Hepatic stellate cell (primary cell): ENCODE measurements at regions not wholly inside any gene's neighbourhood (a gene's known extent, or its start where the extent isn't known, plus 50 kb on each side); places are given as distances from the start of the nearest gene placed in this dataset.
"Not testable (repeated sequence)": the region's sequence is repeated elsewhere in the genome, so short reads cannot be mapped to it uniquely, and the experiment has no call there.

Experiments used
- DNase-seq: peaks from one replicate; pipeline ENCODE4 v3.0.0; 2011; ENCODE audit warnings: low spot score

DNA sequence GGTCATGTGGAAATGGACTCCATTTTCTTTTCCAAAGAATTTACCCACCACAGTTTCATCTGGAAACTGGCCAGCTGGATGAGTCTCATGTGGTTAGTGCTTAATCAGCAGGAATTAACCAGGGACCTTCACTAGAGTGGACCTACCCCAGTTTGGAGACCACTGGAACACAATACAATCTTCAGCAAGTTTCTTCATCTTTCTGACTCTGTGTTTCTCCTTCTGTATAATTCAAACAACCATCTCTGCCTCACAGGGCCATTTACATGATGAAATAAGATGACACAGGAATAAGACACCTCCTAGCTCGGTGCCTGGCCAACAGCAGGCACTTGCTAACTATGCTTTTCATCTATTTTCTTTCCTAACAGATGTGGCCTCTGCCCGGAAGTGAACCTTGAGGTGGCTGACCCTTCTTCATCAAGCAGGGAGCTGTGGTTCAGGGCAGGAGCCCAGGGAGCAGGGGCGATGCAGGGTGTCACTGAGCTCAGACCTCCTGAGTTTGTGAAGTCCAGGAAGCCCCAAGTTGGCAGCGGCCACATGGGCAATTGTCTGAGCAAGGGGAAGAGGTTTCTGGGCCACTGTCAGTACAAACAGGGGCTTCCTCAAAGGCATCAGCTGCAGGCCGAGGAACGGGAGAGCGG lies 98.8 kb downstream of the SOD2 start:
- DNase-seq: no peak

DNA sequence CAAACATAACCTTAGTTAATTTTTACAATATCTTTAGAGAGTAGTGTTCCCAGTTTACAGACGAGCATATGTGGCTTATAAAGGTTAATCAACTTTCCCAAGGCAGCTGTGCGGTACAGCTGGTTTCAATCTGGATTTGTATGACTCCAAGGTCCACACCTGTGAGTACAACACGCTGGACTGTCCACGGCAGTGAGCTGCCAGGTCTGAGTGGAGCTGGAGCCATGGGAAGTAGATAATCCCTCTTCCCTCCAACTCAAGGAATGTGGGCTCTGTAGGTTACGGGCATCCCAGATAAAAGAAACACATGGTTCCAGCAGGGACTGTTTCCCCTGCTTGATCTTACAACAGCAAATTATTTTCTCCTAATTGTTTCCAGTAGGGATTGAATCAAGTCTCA lies 102.2 kb downstream of the SOD2 start:
- DNase-seq: no peak

DNA sequence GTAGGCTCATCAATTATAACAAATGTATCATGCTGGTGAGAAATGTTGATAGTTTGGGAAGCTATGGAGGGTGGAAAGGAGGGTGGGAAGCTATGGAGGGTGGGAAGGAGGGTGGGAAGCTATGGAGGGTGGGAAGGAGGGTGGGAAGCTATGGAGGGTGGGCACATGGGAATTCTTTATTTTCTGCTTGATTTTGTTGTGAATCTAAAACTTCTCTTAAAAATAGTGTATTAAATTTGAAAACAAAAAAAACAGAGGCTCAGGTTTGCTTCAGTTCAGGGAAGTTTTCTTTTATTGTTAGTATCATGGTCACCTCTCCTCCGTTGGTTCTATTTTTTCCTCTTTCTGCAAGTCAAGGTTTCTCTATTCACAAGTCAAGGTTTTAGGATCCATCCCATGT lies 106.4 kb downstream of the SOD2 start:
- no peak for DNase-seq

- no peak for DNase-seq
Measured at GRCh38 chr6:159582736-159583135, 110.3 kb downstream of the SOD2 start.

GRCh38 chr6:159578629-159579028 lies 114.4 kb downstream of the SOD2 start:
- no peak for DNase-seq

DNA sequence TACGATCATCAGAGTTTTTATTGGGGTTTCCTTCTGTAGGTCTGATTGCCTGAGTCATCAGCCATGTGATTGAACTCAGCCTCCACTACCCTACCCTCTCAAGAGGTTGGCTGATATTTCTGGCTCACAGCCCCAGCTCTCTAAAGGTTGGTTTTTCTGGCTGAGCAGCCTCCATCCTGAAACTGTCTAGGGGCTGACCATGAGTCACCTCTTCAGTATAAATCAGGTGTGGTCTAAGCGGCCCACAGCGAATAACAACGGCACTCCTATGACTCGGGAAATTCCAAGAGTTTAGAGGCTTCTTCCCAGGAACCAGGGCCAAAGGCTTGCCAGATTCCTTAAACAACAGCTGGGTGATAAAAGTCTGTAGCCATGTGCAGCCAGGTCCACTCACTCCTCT lies 115.5 kb downstream of the SOD2 start:
- no peak for DNase-seq

GRCh38 chr6:159572439-159573110 lies 120.5 kb downstream of the SOD2 start:
- no peak for DNase-seq

DNA sequence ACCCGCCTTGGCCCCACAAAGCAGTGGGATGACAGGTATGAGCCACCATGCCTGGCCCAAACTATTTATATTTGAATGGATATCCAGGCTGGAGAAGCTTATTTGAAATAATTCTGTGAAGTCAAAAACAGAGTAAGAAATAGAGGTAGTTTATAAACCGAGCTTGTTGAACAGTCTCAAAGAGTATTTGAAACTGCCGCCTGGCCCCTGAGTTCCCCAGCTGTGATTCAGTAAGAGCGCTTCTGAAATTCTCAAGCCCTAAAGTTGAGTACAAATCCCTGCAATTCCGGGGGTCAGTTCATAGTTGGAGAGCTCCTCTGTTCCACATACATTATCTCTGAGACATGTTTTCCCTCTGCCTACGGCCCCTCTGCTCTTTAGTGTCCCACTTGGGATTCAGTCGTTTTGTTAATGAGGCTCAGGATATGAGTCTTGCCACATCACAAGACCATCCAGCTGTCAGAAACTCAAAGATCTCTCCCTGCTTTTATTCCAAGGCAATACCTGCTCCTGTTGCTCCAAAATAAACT lies 127.8 kb downstream of the SOD2 start:
- DNase-seq: no peak

- DNase-seq: no peak
Measured at GRCh38 chr6:159564456-159564855, 128.6 kb downstream of the SOD2 start.

GRCh38 chr6:159557031-159557430 lies 136.0 kb downstream of the SOD2 start:
- DNase-seq: no peak

- DNase-seq: no peak
Measured at GRCh38 chr6:159555082-159555875, 137.8 kb downstream of the SOD2 start.

- DNase-seq: no peak
Measured at GRCh38 chr6:159541296-159541695, 151.7 kb downstream of the SOD2 start.

DNA sequence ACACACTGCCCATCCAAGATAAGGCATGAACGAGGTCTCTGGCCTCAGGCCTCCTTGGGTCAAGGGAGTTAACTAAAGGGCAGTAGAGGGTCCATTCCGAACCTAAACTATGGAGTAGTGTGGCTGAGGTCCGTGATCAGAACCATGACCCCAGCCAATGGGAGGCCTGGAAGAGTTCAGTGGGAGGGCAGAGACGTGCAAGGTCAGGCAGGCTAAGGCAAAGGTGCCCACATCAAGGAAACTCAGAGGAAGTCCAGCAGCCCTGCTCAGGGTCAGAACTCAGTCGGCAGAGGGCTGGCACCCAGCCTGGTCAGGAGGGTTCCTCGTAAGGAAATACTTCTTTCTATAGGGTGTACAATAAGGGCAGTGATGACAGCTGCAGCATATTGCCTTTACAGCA lies 152.2 kb downstream of the SOD2 start:
- no peak for DNase-seq

DNA sequence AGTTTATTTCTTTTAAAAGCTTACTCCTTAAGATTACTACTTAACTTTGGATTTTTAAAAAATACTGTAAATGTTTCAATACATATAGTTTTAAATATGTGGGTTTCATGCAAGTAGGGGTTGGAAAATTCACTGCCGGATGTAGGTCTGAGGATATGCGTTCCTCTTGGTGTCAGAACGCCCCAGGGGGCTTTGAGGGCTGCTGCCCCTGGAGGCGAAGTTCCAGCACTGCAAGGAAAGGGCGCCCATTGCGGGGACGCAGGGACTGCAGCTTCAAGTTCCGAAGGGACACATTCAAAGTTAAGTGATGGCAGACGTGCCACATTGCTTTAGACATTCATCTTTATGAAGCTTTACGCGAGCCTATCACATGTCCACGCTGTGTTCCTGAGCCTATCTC lies 152.9 kb downstream of the SOD2 start:
- DNase-seq: no peak

DNA sequence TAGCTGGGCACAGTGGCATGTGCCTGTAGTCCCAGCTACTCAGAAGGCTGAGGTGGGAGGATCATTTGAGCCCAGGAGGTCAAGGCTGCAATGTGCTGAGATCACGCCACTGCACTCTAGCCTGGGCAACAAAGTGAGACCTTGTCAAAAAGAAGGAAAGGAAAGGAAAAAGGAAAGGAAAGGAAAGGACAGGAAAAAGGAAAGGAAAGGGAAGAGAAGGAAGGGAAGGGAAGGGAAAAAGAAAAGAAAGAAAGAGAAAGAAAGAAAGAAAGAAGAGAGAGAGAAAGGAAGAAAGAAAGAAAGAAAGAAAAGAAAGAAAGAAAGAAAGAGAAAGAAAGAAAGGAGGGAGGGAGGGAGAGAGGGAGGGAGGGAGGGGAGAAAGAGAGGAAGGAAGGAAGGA lies 155.0 kb downstream of the SOD2 start:
- not testable (repeated sequence) for DNase-seq

GRCh38 chr6:159535656-159536350 lies 157.2 kb downstream of the SOD2 start:
- no peak for DNase-seq

- no peak for DNase-seq
Measured at GRCh38 chr6:159533568-159533967, 159.5 kb downstream of the SOD2 start.

GRCh38 chr6:159533016-159533415 lies 160.0 kb downstream of the SOD2 start:
- no peak for DNase-seq

GRCh38 chr6:159532155-159532554 lies 160.9 kb downstream of the SOD2 start:
- no peak for DNase-seq

GRCh38 chr6:159529934-159530333 lies 163.1 kb downstream of the SOD2 start:
- DNase-seq: no peak

- DNase-seq: no peak
Measured at GRCh38 chr6:159527351-159527750, 165.7 kb downstream of the SOD2 start.

DNA sequence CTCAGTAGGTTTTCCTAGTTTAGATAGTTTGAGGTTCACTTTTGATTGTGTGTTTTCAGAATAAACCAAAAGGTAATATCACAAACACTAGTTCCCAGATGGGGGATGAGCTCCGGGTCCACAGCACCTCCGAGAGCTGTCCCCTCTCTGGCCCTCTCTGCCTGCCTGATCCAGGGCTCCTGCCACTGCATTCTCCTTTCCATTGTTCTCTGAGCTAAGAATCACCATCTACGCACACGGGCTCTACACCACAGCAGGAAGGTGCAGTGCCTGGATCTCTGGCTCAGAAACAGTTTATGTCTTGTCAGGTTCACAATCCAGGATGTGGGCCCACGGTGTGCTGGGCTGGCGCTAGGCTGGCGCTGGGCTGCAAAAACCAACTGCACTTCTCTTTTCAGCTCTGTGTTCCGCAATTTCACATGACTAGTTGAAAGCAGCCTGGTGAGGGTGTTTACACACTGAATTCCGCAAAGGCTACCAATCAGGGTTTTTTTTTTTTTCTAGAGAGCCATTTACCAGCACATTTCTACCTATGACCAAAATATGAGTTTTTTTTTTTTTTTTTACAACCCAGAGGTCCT lies 167.5 kb downstream of the SOD2 start:
- no peak for DNase-seq
